GM18505 (cell line): ENCODE measurements at regions not wholly inside any gene's neighbourhood (a gene's known extent, or its start where the extent isn't known, plus 50 kb on each side); places are given as distances from the start of the nearest gene placed in this dataset.

Experiments
- ATAC-seq: cut with Tn5 transposase; IDR thresholded peaks from one replicate; pipeline ENCODE4 v1.9.1; 2021; ENCODE audit not compliant: unreplicated experiment
- POLR2A ChIP-seq: IDR thresholded peaks from 4 replicates; pipeline ENCODE4 v1.6.1; 2011; ENCODE audit warnings: borderline replicate concordance; ENCODE audit not compliant: insufficient read depth, insufficient read length; ENCODE audit errors: extremely low read depth

GRCh38 chr14:100466111-100466856, 120.9 kb downstream of the BEGAIN start:
- no peak for ATAC-seq
- TF ChIP-seq POLR2A, result no peak

GRCh38 chr14:100467046-100467750, 120.0 kb downstream of the BEGAIN start:
- TF ChIP-seq POLR2A, result no peak
- ATAC-seq, result no peak

- no peak for TF ChIP-seq POLR2A
- ATAC-seq, result no peak
These were observed 119.3 kb downstream of the BEGAIN start for GRCh38 chr14:100467939-100468338.

- no peak for TF ChIP-seq POLR2A
- ATAC-seq, result no peak
These were observed 118.7 kb downstream of the BEGAIN start for GRCh38 chr14:100468557-100468956.

GRCh38 chr14:100469632-100470522, 117.3 kb downstream of the BEGAIN start:
- ATAC-seq, result no peak
- no peak for TF ChIP-seq POLR2A

- no peak for TF ChIP-seq POLR2A
- ATAC-seq, result no peak
These were observed 116.7 kb downstream of the BEGAIN start for GRCh38 chr14:100470523-100470897.

- no peak for TF ChIP-seq POLR2A
- no peak for ATAC-seq
These were observed 115.7 kb downstream of the BEGAIN start for GRCh38 chr14:100471441-100472093.

GRCh38 chr14:100472094-100472455, 115.1 kb downstream of the BEGAIN start:
- ATAC-seq, result no peak
- no peak for TF ChIP-seq POLR2A

GRCh38 chr14:100472491-100472890, 114.7 kb downstream of the BEGAIN start:
- TF ChIP-seq POLR2A, result no peak
- ATAC-seq, result no peak

GRCh38 chr14:100473249-100473648, 114.0 kb downstream of the BEGAIN start:
- TF ChIP-seq POLR2A, result no peak
- ATAC-seq, result no peak

- no peak for ATAC-seq
- TF ChIP-seq POLR2A, result no peak
These were observed 113.0 kb downstream of the BEGAIN start for GRCh38 chr14:100474196-100474595.

- no peak for TF ChIP-seq POLR2A
- no peak for ATAC-seq
These were observed 111.9 kb downstream of the BEGAIN start for GRCh38 chr14:100475268-100475667.
